RPMI7951 (cell line): ENCODE measurements at regions not wholly inside any gene's neighbourhood (a gene's known extent, or its start where the extent isn't known, plus 50 kb on each side); places are given as distances from the start of the nearest gene placed in this dataset.

Experiments used
- DNase-seq: peaks from one replicate; pipeline ENCODE4 v3.0.0-alpha.2; 2012; ENCODE audit warnings: low read depth

GRCh38 chr4:157678478-157678877 is 457.9 kb downstream of the GRIA2 start:
- DNase-seq = no peak

DNA sequence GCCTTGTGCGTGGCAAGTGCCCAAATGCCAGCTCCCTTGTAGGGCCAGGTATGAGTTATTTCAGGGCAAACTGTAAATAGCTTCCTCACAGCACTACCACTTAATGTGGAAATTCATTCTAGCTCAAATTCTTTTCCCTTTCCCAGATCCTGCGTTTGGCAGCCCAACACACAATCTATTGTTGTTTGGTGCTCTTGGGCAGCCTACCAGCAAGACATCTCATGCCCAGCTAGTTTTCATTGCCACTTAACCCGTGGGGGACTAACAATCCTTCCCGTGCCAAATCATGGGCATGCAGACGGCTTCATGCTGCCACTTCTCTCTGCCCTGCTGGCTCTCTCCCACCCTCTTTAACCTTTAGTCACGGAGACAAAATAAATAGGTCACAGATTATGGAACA is 454.2 kb downstream of the GRIA2 start:
- DNase-seq = no peak

- no peak for DNase-seq
Measured at GRCh38 chr4:157667836-157668235, 447.3 kb downstream of the GRIA2 start.

- DNase-seq = peak; percentile 24
Measured at GRCh38 chr4:157664726-157665125, 444.2 kb downstream of the GRIA2 start.

GRCh38 chr4:157655096-157655809 is 434.7 kb downstream of the GRIA2 start:
- DNase-seq = no peak

DNA sequence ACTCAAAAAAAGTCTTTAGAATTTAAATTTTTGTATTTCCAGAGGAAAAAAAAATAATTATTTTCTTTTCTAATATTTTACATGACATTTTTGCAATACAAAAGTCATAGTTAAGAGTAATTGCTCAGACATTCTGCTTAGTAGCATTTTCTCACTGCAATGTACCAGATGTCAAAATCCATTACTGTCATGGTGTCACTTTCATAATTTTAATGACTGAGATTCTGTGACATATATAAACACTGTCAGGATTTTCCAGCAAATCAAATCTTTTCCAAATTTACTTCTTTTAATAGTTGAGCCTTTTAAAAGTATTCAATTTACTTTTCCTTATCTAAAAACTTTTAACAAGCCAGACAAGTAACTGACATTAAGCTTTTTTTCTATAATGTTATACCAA is 422.7 kb downstream of the GRIA2 start:
- DNase-seq = no peak

DNA sequence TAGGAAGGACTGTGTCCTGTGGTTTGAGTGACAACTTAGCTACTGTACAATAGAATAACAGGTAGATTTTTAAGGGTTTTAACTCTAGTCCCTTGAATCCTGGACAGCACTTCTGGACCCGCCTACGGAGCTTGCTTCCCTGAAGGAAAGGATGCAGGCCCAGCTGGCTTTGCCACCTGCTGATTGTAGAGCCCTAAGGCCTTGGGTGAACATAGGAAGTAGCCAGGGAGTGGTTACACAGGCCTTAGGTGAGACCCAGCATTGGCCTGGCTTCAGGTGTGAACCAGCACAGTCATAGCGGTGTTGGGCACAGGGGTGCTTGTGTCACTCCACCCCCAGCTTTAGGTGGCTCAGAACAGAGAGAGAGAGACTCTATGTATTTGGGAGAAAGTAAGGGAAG is 413.5 kb downstream of the GRIA2 start:
- DNase-seq = no peak

DNA sequence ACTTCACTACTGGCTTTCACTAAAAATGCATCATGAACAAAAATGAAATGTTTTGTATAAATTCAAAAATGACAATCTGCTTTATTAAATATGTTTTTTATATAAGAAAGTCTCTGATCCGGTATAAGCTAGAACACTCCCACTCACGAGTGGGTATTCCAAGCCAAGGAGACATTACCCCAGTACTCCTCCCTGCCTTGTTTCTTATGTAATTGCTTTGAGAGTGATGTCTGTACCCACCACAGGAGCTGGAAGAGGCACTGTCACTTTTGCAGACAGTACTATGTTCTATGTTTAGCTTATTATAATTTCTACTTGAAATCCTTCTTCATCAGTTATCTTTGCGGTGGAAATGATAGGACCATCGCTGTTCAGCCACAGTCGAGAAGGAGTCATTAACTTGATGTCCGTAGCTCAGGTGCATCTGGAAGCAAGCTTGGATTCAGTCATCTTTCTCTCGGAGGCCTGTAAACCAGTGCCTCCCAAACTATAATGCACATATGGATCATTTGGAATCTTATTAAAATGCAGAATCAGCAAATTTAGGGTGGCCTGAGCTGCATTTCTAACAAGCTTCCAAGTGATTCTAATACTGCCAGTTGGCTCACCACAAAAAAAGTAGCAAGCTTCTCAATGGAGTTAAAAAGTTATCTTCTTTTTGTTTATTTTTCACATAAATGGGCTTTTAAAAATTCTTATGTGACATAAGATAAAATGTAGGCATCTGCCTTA is 396.4 kb downstream of the GRIA2 start:
- DNase-seq = no peak

GRCh38 chr4:157607996-157608395 is 387.5 kb downstream of the GRIA2 start:
- no peak for DNase-seq

- DNase-seq = no peak
Measured at GRCh38 chr4:157600583-157600982, 380.1 kb downstream of the GRIA2 start.

DNA sequence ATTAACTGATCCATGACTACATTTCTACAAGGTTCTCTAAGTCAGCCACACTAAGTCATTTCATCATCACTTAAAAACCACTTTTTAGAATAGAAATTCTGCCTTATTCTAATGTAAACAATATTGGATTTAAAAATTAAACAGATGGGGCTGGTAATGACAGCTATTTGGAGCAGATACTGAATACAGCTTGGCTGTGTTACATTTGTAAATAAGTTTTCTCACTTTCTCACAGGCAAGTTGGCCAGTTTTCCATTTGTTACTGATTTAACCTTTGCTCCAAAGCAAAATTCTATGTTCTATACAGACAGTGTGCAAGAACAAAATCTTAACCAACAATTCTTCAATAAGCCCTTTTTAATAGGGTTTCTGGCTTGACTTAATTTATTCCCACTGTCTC is 370.7 kb downstream of the GRIA2 start:
- DNase-seq = no peak

GRCh38 chr4:157590679-157591078 is 370.2 kb downstream of the GRIA2 start:
- DNase-seq = no peak

GRCh38 chr4:157587681-157588423 is 367.3 kb downstream of the GRIA2 start:
- no peak for DNase-seq

DNA sequence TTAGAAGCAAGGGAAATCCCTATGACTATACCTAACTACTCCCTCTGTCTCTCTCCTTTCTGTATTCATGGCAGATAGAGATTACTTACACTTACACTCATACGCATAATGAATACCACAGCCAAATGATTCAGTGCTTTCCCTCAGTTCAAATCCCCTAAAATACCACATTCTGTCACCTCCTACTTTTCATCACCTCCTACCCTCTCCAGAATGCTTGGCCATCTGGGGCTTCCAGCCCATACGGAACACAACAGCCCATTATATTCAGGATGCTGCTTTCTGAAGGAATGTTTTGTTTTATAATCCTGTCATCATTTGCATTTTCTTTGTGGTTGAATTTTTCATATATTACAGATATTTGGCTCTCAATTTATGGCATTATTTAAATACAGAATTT is 361.6 kb downstream of the GRIA2 start:
- DNase-seq = peak; percentile 3

- no peak for DNase-seq
Measured at GRCh38 chr4:157576671-157577217, 356.2 kb downstream of the GRIA2 start.

GRCh38 chr4:157575339-157575738 is 354.8 kb downstream of the GRIA2 start:
- no peak for DNase-seq

DNA sequence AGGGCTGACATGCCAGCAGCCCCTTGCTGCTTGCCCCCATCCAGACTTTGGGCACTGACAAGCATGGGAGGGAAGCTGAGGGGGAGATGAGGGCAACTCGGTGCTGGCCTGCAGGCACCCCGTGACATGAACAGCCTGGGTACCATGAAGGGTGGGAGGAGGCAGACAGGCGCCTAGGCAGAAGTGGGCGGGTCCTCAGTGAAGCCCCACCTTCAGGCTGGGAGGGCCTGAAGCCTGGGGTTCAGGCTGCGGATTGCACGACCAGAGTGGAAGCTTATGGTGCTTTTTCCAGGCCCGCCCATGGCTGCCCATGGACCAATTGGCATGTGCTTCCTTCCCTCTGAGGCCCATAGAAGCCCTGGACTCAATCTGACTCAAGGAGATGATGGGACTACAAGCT is 354.1 kb downstream of the GRIA2 start:
- no peak for DNase-seq

DNA sequence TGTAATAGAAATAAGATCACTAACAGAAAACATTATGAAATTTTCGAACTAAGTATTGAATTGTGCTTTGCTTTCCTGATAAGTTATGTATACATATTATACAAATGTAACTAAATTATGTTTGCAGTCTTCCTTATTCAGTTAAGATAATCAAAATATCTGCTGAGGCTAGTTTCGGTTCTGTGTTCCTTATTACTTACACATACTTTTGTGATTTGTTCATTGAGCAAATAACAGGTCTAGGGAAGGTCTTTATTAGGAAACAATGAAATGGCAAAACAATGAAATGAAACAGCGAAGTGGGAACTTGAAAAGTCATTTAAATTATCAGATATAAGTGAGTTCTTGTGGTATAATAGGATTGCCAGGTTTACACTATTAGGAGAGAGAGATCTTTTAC is 352.4 kb downstream of the GRIA2 start:
- DNase-seq = no peak

- DNase-seq = no peak
Measured at GRCh38 chr4:157572284-157572683, 351.8 kb downstream of the GRIA2 start.

GRCh38 chr4:157564771-157565170 is 344.2 kb downstream of the GRIA2 start:
- no peak for DNase-seq

- no peak for DNase-seq
Measured at GRCh38 chr4:157564218-157564617, 343.7 kb downstream of the GRIA2 start.

GRCh38 chr4:157558016-157558415 is 337.5 kb downstream of the GRIA2 start:
- no peak for DNase-seq

DNA sequence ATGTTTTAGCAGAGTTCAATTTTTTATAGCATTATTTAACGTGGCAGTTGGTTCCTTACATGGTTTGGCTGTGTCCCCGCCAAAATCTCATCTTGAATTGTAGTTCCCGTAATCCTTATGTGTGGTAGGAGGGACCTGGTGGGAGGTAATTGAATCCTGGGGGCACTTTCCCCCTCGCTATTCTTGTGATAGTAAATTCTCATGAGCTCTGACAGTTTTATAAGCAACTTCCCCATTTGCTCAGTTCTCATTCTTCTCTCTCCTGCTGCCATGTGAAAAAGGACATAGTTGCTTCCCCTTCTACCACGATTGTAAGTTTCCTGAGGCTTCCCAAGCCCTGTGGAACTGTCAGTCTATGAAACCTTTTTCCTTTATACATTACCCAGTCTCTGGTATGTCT is 329.5 kb downstream of the GRIA2 start:
- DNase-seq = no peak
